Vagina (tissue), 2 donors: ENCODE measurements at regions not wholly inside any gene's neighbourhood (a gene's known extent, or its start where the extent isn't known, plus 50 kb on each side); places are given as distances from the start of the nearest gene placed in this dataset.

Experiments used
- DNase-seq, 2 donors: peaks; one replicate each; pipeline ENCODE4 v3.0.0-alpha.2; 2017; ENCODE audit errors: extremely low spot score in 2 of 2
- H3K27ac ChIP-seq: fragments of 200-600 bp; sonication (generic); one replicate; pipeline ENCODE4 v1.5.1; 2019
- H3K27me3 ChIP-seq: fragments of 200-600 bp; sonication (generic); one replicate; pipeline ENCODE4 v1.5.1; 2019
- H3K36me3 ChIP-seq, 2 donors: fragments of 200-600 bp; sonication (generic); one replicate each; pipeline ENCODE4 v1.5.1; 2017 to 2019
- H3K4me1 ChIP-seq: fragments of 200-600 bp; sonication (generic); one replicate; pipeline ENCODE4 v1.5.1; 2019
- H3K4me3 ChIP-seq, 2 donors: fragments of 200-600 bp; sonication (generic); 1 replicate in 1 of 2; 2 replicates in 1 of 2; pipeline ENCODE4 v1.5.1; 2016 to 2019
- H3K9me3 ChIP-seq: fragments of 200-600 bp; sonication (generic); one replicate; pipeline ENCODE4 v1.5.1; 2019
- POLR2A ChIP-seq, 2 donors: fragments of 450-650 bp; IDR thresholded peaks; one replicate each; pipeline ENCODE4 v1.6.1; 2017; ENCODE audit warnings: antibody characterized with exemption in 2 of 2, mild to moderate bottlenecking in 2 of 2, moderate library complexity in 2 of 2
- POLR2AphosphoS5 ChIP-seq, 2 donors: sonication (generic); formaldehyde crosslinking; IDR thresholded peaks; one replicate each; pipeline ENCODE4 v1.9.0; 2017; ENCODE audit warnings: antibody characterized with exemption in 2 of 2, mild to moderate bottlenecking in 2 of 2, low read depth in 1 of 2; ENCODE audit not compliant: insufficient read depth in 1 of 2
- intact Hi-C: fragments of 100-400 bp; cut with DNase I; formaldehyde crosslinking; loops from one replicate; pipeline ENCODE4 v1.15.1; 2023
- TF ChIP-seq, protein P1 (sequence below), 3 experiments: fragments of 450-650 bp in 2 of 3; fragments of 200-600 bp in 1 of 3; sonication (generic) in 1 of 3; IDR thresholded peaks; one replicate each; pipeline ENCODE4 v1.5.1; 2017 to 2019; ENCODE audit warnings: antibody characterized with exemption in 3 of 3, mild to moderate bottlenecking in 2 of 3, moderate library complexity in 2 of 3

GRCh38 chr12:14129611-14130195 is 148.3 kb upstream of the GRIN2B start:
- intact Hi-C loops: no loop called here
- Histone ChIP-seq H3K4me3 (no peak overlapping the region), H3K9me3 (no peaks in the 10 kb centered on the region), H3K27me3 (no peaks in the 10 kb centered on the region), H3K4me1 (no peaks in the 10 kb centered on the region), H3K27ac (no peak overlapping the region), H3K36me3 (no peaks in the 10 kb centered on the region)
- DNase-seq: no peak
- TF ChIP-seq, protein P1, sequence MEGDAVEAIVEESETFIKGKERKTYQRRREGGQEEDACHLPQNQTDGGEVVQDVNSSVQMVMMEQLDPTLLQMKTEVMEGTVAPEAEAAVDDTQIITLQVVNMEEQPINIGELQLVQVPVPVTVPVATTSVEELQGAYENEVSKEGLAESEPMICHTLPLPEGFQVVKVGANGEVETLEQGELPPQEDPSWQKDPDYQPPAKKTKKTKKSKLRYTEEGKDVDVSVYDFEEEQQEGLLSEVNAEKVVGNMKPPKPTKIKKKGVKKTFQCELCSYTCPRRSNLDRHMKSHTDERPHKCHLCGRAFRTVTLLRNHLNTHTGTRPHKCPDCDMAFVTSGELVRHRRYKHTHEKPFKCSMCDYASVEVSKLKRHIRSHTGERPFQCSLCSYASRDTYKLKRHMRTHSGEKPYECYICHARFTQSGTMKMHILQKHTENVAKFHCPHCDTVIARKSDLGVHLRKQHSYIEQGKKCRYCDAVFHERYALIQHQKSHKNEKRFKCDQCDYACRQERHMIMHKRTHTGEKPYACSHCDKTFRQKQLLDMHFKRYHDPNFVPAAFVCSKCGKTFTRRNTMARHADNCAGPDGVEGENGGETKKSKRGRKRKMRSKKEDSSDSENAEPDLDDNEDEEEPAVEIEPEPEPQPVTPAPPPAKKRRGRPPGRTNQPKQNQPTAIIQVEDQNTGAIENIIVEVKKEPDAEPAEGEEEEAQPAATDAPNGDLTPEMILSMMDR (IDR thresholded peaks at IDR 0.05): no peak
- TF ChIP-seq POLR2A (IDR thresholded peaks at IDR 0.05) (no peak), POLR2AphosphoS5 (IDR thresholded peaks at IDR 0.05; ENCODE audit: insufficient read depth in 1 of 2, low read depth in 1 of 2) (no peak)

- Histone ChIP-seq H3K4me3 (no peak overlapping the region), H3K4me1 (no peaks in the 10 kb centered on the region), H3K27me3 (no peaks in the 10 kb centered on the region), H3K36me3 (no peaks in the 10 kb centered on the region), H3K27ac (no peak overlapping the region), H3K9me3 (no peaks in the 10 kb centered on the region)
- intact Hi-C loops: no loop called here
- DNase-seq: no peak
- TF ChIP-seq POLR2A (IDR thresholded peaks at IDR 0.05) (no peak), POLR2AphosphoS5 (IDR thresholded peaks at IDR 0.05; ENCODE audit: insufficient read depth in 1 of 2, low read depth in 1 of 2) (no peak)
- TF ChIP-seq, protein P1 (IDR thresholded peaks at IDR 0.05): no peak
These were observed 154.6 kb upstream of the GRIN2B start for GRCh38 chr12:14135996-14136395.

- no peak overlapping the region for H3K27ac ChIP-seq
- intact Hi-C loops: no loop called here
- no peak for TF ChIP-seq POLR2A (IDR thresholded peaks at IDR 0.05)
- no peak for TF ChIP-seq POLR2AphosphoS5 (IDR thresholded peaks at IDR 0.05; ENCODE audit: insufficient read depth in 1 of 2, low read depth in 1 of 2)
- TF ChIP-seq, protein P1 (IDR thresholded peaks at IDR 0.05): no peak
- H3K9me3 ChIP-seq: no peaks in the 10 kb centered on the region
- no peaks in the 10 kb centered on the region for H3K4me1 ChIP-seq
- no peak for DNase-seq
- H3K27me3 ChIP-seq: no peaks in the 10 kb centered on the region
- no peaks in the 10 kb centered on the region for H3K36me3 ChIP-seq
- no peak overlapping the region for H3K4me3 ChIP-seq
These were observed 157.1 kb upstream of the GRIN2B start for GRCh38 chr12:14138495-14138894.

DNA sequence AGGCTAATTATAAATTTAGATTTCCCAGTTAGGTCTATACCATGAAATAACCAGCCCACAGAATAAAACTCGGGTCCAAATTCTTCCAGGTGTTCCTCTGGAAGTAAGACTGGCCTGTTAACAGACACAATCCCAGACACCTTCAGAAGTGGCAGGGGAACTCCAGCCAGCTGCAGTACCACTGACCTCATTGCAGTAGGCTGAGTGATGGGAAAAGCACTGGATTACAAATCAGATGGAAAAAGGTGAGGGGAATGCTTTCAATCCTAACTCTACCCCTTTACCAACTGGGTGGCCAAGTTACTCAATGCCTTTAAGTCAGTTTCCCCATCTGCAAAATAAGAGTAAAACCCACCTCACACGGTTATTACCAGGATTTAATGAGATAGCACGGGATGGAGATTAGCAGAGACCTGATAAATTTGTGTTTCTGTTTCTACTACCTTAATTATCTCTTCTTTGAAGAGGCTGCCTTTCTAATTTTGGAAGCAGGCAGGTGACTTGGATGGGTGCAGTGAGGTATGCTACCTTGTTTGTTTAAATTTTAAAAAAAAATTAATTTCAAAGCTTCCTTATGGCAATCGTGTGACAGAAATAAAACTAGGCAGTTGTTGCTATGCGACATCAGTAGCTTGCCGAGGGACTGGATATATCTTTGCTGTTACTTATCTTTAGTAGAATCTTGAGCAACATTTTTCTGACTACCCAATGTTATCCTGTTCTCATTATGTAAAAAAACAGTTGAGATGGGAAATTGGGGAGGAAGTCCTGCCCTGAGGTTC is 167.3 kb upstream of the GRIN2B start:
- TF ChIP-seq POLR2A (IDR thresholded peaks at IDR 0.05) (no peak), POLR2AphosphoS5 (IDR thresholded peaks at IDR 0.05; ENCODE audit: insufficient read depth in 1 of 2, low read depth in 1 of 2) (no peak)
- TF ChIP-seq, protein P1 (IDR thresholded peaks at IDR 0.05): no peak
- Histone ChIP-seq H3K27me3 (no peaks in the 10 kb centered on the region), H3K9me3 (no peaks in the 10 kb centered on the region), H3K4me1 (no peaks in the 10 kb centered on the region), H3K27ac (no peak overlapping the region), H3K36me3 (no peaks in the 10 kb centered on the region), H3K4me3 (no peak overlapping the region)
- no peak for DNase-seq
- intact Hi-C loops: no loop called here

GRCh38 chr12:14153803-14154202 is 172.4 kb upstream of the GRIN2B start:
- intact Hi-C loops: no loop called here
- no peak overlapping the region for H3K27ac ChIP-seq
- TF ChIP-seq, protein P1 (IDR thresholded peaks at IDR 0.05): no peak
- no peak for TF ChIP-seq POLR2AphosphoS5 (IDR thresholded peaks at IDR 0.05; ENCODE audit: insufficient read depth in 1 of 2, low read depth in 1 of 2)
- TF ChIP-seq POLR2A (IDR thresholded peaks at IDR 0.05): no peak
- no peak overlapping the region for H3K4me3 ChIP-seq
- no peak for DNase-seq
- H3K27me3 ChIP-seq: no peaks in the 10 kb centered on the region
- H3K9me3 ChIP-seq: no peaks in the 10 kb centered on the region
- no peaks in the 10 kb centered on the region for H3K36me3 ChIP-seq
- no peaks in the 10 kb centered on the region for H3K4me1 ChIP-seq
